HG02884 (cell line): ENCODE measurements at regions not wholly inside any gene's neighbourhood (a gene's known extent, or its start where the extent isn't known, plus 50 kb on each side); places are given as distances from the start of the nearest gene placed in this dataset.
A peak's percentile ranks its signal among the peaks of the same experiment; 100 is the strongest.

Source experiments
- ATAC-seq: cut with Tn5 transposase; IDR thresholded peaks from one replicate; pipeline ENCODE4 v1.9.1; 2021; ENCODE audit warnings: mild to moderate bottlenecking, moderate library complexity; ENCODE audit not compliant: unreplicated experiment

DNA sequence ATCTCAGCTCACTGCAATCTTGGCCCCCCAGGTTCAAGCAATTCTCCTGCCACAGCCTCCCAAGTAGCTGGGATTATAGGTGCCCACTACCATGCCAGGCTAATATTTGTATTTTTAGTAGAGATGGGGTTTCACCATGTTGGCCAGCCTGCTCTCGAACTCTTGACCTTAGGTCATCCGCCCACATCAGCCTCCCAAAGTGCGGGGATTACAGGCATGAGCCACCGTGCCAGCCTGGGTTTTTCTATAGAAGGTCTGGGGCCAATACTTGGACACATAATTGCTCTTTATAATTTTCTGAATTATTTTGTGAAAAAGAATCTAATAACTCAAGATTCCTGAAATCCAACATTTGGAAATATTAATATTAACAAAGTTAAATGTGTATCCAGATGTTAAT lies 1267.7 kb upstream of the ADGRL4 start:
- no peak for ATAC-seq

DNA sequence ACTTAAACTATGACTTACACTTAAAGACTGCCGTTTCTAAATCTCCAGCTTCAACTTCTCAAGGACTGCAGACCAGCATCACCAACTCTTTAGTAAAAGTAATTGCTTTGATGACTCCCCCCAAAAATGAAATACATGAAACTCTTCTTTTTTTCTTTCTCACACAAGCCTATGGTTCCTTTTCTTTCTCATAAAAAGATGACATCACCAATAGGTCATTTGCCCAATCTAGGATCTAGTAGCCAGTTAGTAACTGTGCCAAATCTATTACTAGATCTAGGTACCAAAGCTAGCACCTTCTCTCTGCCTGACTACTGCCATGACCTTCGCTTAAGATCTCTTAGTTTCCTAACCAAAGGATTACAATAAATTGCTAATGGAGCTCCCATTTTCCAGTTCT lies 1266.0 kb upstream of the ADGRL4 start:
- ATAC-seq = no peak

DNA sequence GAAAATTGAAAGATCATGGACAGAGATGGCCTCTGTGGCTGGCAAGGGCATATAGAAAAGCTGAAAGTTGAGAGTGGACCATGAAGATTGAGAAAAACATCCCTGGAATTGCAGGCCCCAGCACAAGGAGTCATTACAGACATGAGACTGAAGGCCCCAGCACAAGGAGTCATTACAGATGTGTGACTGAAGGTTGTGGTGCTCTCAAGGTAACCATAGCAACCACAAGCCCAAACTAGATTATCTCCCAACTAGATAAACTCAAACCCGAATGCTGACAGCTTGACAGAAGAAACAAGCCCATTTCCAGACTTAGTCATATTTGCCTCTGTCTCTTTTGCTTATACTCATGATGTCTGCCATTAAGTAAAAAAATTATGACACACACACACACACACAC lies 1252.1 kb upstream of the ADGRL4 start:
- ATAC-seq = no peak

DNA sequence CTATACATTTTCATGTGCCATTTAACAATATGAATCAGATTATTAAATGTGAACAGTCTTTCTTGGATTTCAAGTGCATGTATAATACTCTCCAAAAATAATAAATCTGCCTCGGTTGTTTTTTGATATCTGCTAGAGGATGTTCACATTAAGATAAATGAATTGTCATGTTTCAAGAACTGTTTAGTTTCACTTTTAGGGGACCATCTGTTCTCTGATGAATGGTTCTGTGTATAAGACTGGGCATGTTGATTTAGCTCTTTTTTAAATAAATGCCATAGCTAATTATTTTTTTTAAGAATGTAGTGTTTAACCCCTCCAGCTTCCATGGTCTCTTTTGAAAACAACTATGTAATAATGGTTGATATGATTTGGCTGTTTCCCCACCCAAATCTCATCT lies 1245.1 kb upstream of the ADGRL4 start:
- no peak for ATAC-seq

DNA sequence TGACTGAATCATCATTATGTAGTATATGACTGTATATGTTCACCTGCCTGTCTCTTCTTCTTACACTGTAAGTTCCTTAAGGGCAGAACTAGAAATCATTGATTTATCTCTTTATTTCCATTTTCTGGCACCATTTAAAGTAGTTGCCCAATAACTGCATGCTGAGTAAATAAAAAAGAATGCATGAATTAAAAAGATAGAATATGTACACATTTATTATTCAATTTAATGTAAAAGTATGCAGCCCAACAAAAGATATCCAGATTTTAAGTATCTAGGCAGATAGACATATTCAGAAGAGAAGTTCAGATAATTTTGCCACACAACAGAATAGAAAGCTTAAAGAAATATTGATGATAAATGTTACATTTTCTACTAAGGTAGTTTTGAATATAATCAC lies 1244.6 kb upstream of the ADGRL4 start:
- ATAC-seq = no peak

DNA sequence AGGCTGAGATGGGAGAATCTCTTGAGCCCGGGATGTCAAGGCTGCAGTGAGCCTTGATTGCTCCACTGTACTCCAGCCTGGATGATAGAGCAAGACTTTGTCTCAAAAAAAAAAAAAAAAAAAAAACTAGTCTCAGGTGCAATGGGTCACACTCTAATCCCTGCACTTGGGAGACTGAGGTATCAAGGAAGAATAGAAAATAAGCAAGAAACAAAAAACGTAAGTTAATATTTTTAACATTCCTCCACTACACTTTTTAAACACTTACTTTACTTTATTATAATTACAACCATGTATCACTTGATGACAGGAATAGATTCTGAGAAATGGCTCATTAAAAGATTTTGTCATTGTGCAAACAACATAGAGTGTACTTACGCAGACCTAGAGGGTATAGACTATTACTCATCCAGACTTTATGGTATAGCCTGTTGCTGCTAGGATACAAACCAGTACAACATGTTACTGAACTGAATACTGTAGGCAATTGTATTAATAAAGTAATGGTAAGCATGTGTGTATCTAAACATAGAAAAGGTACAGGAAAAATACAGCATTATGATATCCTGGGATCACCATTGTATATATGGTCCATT lies 1244.1 kb upstream of the ADGRL4 start:
- ATAC-seq = no peak

- no peak for ATAC-seq
Observed at GRCh38 chr1:80249699-80250098, 1243.2 kb upstream of the ADGRL4 start.

- no peak for ATAC-seq
Observed at GRCh38 chr1:80248886-80249285, 1242.4 kb upstream of the ADGRL4 start.

- no peak for ATAC-seq
Observed at GRCh38 chr1:80245813-80246212, 1239.3 kb upstream of the ADGRL4 start.

- ATAC-seq = no peak
Observed at GRCh38 chr1:80244372-80244771, 1237.8 kb upstream of the ADGRL4 start.

- no peak for ATAC-seq
Observed at GRCh38 chr1:80241566-80241965, 1235.0 kb upstream of the ADGRL4 start.

DNA sequence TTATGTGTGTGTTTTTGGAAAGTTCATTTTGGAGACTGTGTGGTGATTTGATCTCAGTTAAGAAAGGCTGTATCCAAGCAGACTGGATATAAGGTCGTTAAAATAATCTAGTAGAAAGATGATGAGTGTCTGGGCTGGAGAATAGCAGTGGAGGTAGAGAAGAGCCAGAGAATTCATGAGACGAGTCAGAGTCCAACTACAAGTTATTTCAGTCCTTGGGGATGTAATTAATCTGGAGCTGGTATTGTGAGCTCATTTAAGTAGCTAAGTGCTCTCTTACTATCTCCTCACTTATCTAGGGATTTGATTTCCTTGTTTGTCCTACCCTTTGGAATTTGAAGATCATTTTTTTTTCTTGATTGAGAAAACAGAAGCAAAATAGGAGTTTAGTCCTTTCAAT lies 1219.0 kb upstream of the ADGRL4 start:
- no peak for ATAC-seq

DNA sequence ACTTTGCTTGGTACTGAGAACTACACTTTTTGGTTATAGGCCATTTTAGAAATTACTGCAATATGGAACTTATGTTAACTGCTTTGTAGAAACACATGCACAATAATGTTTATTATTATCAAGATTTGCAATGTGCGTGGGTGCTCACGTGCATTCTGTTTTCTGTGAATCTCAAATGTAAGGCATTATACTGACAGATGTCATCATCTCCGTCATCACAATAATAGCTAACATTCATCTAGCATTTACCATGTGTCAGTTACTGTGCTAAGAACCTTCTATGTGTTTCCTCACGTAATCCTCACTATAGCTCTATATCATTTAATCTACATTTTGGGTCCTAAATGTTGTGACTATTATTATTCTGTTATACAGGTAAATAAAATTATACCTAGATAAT lies 1214.8 kb upstream of the ADGRL4 start:
- no peak for ATAC-seq

- peak; percentile 75 for ATAC-seq
Observed at GRCh38 chr1:80218112-80218511, 1211.6 kb upstream of the ADGRL4 start.

DNA sequence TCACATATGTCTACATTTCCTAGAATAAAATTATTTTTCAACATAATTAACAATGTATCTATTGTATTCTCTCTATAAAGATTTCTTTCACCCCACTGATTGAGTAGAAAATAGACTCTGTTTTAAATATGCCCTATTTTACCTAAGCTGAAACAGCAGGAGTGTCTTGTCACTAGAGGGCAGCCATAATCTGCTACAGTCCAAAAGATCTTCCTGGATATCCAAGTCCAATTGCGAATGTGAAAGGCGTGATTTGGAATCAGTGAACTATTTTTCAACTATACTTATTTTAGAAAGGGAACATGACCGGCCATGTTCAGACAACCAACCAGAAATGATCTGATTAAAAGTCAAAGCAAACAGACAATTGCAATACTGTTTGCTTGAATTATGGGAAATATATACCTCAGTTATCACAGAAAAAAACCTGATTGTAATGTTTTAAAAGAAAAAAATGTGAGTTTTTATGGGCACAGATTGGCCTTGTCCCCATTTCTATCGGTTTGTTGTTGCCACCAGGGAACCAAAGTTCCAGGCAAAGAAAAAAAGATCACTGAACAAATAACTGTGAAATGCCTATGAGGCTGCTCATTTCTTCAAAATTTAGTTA lies 1211.0 kb upstream of the ADGRL4 start:
- ATAC-seq = no peak

- no peak for ATAC-seq
Observed at GRCh38 chr1:80214888-80215540, 1208.5 kb upstream of the ADGRL4 start.

- no peak for ATAC-seq
Observed at GRCh38 chr1:80212948-80213347, 1206.4 kb upstream of the ADGRL4 start.

- ATAC-seq = no peak
Observed at GRCh38 chr1:80211691-80212380, 1205.3 kb upstream of the ADGRL4 start.

GRCh38 chr1:80202118-80202517 lies 1195.6 kb upstream of the ADGRL4 start:
- ATAC-seq = no peak

DNA sequence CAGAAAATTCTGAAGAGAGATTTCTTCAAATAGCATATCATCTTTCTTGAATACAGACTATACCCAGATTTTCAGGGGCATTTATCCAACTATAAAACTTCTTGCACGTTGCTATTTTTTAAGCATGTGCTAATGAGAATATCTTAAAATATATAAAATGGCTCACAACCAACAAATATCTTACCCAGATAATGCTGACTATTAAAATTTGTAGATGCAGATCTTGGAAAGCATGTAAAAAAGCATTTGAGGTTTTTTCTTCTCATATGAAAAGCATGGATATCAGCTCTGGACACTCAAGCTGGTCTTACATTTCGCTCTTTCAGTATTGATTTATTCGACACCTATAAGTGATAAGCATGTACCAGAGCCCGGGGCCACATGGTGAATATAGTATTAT lies 1187.7 kb upstream of the ADGRL4 start:
- no peak for ATAC-seq

GRCh38 chr1:80181418-80181817 lies 1174.9 kb upstream of the ADGRL4 start:
- ATAC-seq = no peak

DNA sequence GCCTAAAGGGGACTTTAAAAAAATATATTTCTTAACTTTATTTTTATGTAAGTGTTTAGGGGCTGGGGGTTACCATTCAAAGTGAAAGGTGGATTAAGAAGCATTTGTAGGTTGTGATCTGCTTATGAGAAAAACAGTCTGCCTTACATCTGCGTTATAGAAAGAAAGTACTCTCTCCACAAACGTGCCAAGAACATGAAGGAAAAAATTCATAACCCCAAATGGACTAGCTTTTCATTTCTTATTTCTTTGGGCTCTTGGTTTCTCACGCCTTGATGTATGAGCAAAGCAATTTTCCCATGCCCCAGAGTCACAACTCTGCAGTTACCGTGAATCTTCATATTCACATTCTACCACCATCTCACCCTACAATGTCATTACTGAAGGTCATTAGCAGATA lies 1165.1 kb upstream of the ADGRL4 start:
- no peak for ATAC-seq
